NCI-H1048 (cell line): ENCODE measurements at regions not wholly inside any gene's neighbourhood (a gene's known extent, or its start where the extent isn't known, plus 50 kb on each side); places are given as distances from the start of the nearest gene placed in this dataset.

Experiments
- DNase-seq: peaks from one replicate; lab custom pipeline; 2025; lab: John Stamatoyannopoulos, UW

DNA sequence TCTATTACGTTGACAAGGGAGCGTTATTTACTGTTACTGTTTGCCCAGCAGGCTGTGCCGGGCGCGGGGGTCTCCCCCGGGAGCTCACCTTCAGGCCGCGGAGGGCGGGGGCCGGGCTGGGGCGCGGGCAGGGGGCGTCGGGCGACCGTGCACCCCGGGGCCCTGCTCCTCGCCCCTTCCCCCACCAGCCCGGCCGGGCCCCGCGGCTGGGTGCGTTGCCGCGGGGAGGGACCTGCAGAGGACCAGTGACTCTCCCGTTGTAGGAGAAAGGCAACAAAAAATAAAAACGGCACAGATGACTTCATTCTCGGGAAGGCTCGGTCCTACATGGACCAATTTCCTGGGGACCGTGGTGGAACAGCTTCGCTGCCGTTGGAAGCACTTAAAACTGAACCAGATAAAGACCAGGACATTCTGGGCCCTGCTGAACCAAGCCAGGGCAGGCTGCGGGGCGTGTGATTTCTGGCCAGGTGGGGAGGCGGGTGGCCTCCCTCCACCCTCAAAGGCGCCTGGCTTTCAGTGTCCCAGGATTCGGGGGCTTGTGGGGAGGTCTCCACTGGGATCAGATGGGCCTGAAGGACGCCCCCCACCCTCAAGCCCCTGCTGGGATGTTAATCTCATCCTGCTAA, 57.4 kb downstream of the IGLL1 start:
- DNase-seq: no peak

DNA sequence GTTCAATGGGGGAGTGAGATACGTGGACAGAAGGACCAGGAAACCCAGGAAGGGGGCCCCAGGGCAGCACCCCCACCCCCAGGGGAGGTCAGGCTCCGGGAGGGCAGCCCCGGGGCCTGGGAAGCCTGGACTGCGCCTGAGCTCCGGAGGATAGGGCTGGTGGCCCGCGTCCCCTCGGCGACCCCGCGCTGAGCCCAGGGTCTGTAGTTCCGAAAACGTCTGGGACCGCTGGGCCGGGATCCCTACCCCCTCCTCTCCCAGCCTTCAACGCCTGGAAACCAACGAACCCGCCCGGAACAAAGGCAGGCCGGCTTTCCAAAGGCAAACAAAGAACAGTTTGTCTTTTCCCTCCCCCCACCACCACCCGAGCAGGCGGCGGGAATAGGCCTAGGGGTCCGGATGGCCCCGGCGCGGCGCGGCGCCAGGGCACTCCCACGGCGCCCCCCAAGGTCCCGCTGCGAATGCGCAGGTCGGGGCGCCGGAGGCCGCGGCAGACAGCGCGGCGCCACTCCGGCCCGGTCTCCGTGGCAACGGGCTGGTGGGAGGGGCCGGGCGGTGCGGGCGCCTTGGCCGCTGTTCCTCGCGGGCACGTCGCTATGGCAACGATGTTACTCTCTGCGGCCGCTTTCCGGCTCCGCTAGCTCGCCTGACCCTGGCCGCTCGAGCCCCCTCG, 58.5 kb downstream of the IGLL1 start:
- DNase-seq: peak; percentile 93

GRCh38 chr22:23520863-23521440, 59.1 kb downstream of the IGLL1 start:
- no peak for DNase-seq

GRCh38 chr22:23519442-23520157, 60.5 kb downstream of the IGLL1 start:
- DNase-seq: no peak

GRCh38 chr22:23518376-23519187, 61.5 kb downstream of the IGLL1 start:
- no peak for DNase-seq

DNA sequence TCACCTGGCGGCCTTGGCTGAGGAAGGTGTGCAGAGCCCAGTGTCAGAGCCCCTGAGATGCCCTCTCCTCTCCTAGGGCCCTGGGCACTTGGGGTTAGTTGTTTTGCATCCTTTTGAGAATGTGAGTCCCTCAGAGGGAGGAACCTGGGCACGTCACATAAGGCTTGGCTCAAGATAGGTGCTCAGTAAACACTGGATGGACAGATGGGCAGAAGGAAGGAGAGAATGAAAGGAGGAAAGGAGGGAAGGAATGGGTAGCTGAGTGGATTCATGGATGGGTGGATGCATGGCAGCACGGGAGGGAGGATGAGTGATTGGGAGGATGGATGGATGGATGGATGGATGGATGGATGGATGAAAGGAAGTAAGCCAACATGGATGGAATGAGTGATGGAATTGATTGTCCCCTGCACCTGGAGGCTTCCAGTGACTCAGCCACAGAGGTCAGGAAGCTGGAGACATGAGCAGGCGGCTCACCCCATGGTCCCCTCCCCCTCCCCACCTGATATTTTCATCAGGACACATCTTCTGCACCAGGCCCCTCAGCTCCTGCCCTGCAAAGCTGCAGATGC, 62.2 kb downstream of the IGLL1 start:
- DNase-seq: no peak

DNA sequence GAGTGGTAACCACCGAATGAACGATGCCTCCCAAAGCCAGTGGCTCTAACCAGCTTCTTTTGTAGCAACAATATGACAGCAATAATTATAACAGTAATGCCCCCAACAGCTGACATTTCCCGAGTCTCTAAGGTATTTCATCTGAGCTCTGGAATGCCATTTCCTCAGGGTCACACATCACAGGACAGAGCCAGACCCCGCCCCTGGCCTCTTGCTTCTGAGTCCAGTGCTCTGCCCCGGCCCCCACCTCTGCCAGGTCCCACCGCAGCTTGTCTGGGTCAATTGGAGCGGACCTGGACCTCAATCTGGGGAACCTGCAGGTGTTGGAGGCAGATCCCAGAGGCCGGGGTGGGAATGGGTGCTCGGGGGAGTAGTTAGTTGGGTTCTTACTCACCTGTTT, 63.8 kb downstream of the IGLL1 start:
- no peak for DNase-seq

DNA sequence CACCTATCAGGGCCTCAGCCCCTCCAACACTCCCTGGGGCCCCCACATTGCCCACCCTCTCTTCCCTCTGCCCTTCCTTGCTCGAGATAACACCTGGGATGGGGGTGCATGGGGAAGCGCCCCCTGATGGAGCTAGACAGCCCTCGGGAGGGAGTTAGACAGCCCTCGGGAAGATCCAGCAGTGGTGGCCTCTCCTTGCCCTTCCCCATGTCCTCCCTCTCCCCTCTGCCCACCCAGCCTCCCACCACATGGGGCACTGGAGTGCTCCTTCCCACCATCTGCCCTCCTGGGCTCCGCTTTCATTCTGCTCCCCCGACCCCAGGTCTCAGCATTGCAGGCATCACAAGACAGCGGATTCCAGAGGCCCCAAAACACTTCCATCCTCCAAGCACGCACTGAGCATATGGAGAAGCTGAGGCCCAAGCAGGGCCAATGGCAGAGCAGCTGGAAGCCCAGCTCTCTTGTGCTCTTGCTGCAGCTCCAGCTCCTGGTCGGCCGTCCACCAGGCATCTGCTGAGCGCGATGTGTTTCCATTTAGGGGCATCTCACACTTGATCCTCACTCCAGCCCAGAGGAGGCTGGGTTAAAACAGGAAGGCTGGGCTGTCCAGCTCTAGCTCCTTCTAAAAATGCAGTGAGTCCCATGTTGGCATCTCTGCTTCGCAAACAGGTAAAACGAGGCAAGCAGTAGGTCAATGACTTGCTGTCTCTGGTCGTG, 65.6 kb downstream of the IGLL1 start:
- no peak for DNase-seq

GRCh38 chr22:23513705-23514104, 66.4 kb downstream of the IGLL1 start:
- no peak for DNase-seq

GRCh38 chr22:23513133-23513532, 67.0 kb downstream of the IGLL1 start:
- DNase-seq: no peak

DNA sequence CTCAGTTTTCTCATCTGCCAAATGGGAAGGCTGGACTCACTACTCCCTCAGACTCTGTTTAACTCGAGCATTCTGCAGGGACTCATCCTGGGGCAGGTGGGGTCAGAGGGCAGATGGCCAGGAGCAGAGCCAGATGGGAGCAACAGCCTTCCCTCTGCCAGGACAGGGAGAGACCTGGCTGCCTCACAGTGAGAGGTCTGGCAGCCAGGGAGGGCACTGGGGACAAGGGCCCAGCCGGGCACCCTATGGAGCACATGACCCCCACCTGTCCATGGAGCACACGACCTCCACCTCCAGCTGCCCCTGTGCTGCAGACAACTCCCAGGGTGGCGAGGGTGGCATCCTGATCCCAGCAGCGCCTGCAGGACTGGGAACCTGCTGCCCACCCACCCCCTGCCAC, 67.4 kb downstream of the IGLL1 start:
- DNase-seq: no peak

GRCh38 chr22:23512348-23512705, 67.8 kb downstream of the IGLL1 start:
- no peak for DNase-seq

- no peak for DNase-seq
Measured at GRCh38 chr22:23511627-23512347, 68.3 kb downstream of the IGLL1 start.

DNA sequence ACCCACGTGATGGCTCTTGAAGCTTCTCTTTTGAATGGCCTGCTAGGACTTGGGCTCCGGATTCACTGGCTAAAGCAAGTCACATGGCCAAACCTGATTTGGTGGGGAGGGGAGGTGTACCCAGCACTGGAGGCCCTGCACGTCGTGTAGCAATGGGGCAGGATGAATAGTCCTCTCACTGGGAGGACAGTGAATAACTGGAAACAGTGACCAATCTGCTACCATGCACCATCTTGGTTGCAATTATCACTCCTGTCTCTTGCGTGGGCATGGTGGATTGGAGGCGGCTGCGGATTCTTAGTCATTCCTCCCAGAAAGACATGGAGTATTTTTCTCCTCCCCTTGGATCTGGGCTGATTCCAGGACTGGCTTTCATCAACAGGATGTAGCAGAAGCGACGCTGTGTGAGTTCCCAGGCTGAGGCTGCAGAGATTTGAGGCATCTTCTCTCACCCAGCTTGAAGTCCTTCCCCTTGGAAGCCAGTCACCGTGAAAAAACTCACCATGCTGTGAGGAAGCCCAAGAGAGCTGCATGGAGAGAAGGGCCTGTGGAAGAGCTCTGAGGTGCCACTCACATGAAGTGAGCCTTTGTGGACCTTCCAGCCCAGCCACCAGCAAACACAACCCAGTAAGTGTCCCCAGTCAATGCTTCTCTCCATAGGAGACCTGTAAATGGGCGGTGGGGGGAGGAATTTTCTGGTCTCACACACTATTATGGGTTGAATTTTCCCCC, 70.4 kb downstream of the IGLL1 start:
- no peak for DNase-seq

DNA sequence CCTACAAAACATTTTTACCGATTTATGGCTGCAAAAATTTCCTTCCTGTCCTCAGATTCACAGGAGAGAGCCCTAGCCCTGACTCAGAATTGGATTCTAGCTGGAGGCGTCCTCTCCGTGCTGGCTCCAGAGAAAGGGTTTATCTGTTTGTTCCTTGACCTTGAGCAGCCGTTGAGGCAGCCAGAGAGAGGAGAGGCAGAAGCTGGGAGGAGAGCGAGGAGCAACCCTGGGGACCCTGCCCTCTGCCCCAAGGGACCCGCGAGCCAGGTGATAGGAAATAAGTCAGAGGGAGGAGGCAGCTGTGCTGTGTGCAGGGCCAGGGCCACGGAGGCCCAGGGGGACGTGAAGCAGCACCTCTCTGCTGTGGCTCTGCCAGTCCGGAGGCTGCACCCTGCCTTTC, 75.6 kb downstream of the IGLL1 start:
- DNase-seq: no peak

DNA sequence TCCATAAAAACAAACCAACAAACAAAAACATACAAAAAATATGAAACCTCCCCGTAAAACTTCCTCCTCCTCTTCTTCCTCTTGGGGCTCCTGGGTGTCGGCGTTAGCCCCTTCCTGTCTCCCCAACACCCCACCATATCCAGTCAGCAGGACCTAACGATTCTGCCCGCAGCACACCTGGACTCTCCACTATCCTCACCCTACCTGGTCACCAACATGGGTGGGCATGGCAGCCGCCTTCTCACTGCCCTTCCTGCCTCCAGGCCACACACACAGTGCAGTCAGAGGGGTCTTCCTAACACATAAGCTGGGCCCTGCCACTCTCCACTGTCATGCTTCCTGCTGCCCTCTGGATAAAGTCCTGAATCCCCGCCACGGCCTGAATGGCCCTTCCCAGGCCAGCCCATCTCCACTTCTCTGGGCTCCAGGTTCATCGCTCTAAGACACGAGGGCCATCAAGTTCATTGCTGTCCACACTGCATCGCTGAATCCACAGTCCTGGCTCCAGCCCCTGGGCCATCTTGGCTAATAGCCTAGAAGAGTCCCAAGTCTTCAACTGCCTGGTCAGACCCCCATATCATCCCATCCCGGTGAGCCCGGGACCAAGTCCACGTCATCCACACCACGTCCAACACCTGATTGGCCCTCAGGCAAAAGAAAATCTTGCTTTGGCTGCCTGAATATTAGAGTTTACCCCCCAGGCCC, 76.2 kb downstream of the IGLL1 start:
- no peak for DNase-seq

GRCh38 chr22:23503142-23503541, 76.9 kb downstream of the IGLL1 start:
- no peak for DNase-seq

- DNase-seq: no peak
Measured at GRCh38 chr22:23501708-23502107, 78.4 kb downstream of the IGLL1 start.

DNA sequence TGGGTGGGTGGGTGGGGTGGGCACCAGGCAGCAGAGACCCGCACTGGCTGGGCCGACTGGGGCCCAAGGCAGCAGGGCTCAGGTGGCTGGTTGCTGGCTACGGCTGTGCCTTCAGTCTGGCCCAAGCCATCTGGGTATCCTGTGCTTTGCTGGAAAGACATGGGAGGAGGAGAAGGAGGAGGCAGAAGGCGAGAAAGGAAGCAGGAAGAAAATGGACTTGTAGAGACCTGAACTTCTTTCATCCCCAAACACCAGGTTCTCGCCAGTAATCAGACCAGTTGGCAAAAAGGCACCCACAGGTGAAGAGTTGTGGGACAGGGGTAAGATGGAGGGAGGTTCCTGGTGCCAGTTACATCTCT, 78.8 kb downstream of the IGLL1 start:
- DNase-seq: no peak
